Esophagus muscularis mucosa (tissue), 3 donors: ENCODE measurements at regions not wholly inside any gene's neighbourhood (a gene's known extent, or its start where the extent isn't known, plus 50 kb on each side); places are given as distances from the start of the nearest gene placed in this dataset.

Source experiments
- CTCF ChIP-seq, 3 experiments: fragments of 200-600 bp in 2 of 3; fragments of 450-650 bp in 1 of 3; sonication (generic) in 2 of 3; IDR thresholded peaks; one replicate each; pipeline ENCODE4 v1.5.1; 2017 to 2019; ENCODE audit warnings: antibody characterized with exemption in 3 of 3, mild to moderate bottlenecking in 2 of 3, moderate library complexity in 1 of 3
- POLR2A ChIP-seq: fragments of 450-650 bp; IDR thresholded peaks from one replicate; pipeline ENCODE4 v1.6.1; 2017; ENCODE audit warnings: antibody characterized with exemption, moderate library complexity, mild to moderate bottlenecking, low read depth

GRCh38 chr18:77469131-77469530 lies 219.5 kb downstream of the GALR1 start:
- no peak for TF ChIP-seq CTCF (IDR thresholded peaks at IDR 0.05)
- TF ChIP-seq POLR2A = no peak
